Body of pancreas (tissue), 4 donors: ENCODE measurements at regions not wholly inside any gene's neighbourhood (a gene's known extent, or its start where the extent isn't known, plus 50 kb on each side); places are given as distances from the start of the nearest gene placed in this dataset.

Experiments used
- POLR2A ChIP-seq, 3 donors: fragments of 450-650 bp; IDR thresholded peaks; one replicate each; pipeline ENCODE4 v1.6.1; 2016; ENCODE audit warnings: antibody characterized with exemption in 3 of 3, mild to moderate bottlenecking in 2 of 3
- TF ChIP-seq, protein P1 (sequence below), 7 experiments: fragments of 450-650 bp in 4 of 7; fragments of 200-600 bp in 3 of 7; sonication (generic) in 3 of 7; IDR thresholded peaks; one replicate each; pipeline ENCODE4 v1.5.1; 2016 to 2019; ENCODE audit warnings: antibody characterized with exemption in 7 of 7

DNA sequence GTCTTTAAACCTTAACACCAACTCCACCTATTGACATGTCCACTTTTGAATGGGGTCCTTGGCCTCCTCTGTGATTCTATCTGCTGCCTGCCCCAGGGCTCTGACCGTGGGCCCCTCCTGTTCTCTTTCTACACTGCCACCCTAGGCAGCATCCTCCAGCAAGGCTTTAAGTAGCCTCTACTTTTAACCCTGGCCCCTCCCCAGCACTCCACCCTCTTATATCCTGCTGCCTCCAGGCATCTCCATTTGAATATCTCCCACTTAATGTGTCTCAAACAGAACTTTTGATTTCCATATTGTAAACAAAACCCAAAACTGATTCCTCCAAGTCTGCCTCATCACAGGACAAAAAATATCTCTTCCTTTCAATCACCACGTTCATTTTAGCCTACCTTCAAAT lies 90.5 kb upstream of the ARHGAP32 start:
- TF ChIP-seq, protein P1, sequence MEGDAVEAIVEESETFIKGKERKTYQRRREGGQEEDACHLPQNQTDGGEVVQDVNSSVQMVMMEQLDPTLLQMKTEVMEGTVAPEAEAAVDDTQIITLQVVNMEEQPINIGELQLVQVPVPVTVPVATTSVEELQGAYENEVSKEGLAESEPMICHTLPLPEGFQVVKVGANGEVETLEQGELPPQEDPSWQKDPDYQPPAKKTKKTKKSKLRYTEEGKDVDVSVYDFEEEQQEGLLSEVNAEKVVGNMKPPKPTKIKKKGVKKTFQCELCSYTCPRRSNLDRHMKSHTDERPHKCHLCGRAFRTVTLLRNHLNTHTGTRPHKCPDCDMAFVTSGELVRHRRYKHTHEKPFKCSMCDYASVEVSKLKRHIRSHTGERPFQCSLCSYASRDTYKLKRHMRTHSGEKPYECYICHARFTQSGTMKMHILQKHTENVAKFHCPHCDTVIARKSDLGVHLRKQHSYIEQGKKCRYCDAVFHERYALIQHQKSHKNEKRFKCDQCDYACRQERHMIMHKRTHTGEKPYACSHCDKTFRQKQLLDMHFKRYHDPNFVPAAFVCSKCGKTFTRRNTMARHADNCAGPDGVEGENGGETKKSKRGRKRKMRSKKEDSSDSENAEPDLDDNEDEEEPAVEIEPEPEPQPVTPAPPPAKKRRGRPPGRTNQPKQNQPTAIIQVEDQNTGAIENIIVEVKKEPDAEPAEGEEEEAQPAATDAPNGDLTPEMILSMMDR (IDR thresholded peaks at IDR 0.05), result no peak
- TF ChIP-seq POLR2A (IDR thresholded peaks at IDR 0.05), result no peak
